ENCODE measurements at regions not wholly inside any gene's neighbourhood (a gene's known extent, or its start where the extent isn't known, plus 50 kb on each side); places are given as distances from the start of the nearest gene placed in this dataset.

DNA sequence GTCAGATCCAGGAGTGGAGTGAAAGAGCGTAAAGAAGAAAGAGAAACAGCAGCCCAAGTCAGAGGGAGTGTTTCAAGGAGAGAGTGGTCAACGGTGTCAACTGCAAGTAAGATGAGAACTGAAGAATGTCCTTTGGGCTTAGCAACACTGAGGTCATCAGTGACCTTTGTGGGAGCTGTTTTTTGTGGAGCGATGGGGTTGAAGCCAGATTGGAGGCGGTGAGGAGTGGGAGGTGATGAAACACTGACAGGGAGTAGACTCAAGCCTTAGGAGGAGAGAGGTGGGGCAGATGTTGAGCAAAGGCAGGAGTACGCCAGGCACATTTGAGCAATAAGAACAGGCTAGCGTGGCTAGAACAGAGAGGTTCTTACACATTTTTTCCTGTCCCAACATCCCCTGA lies 103.7 kb upstream of the GNAO1 start:
- DNase-seq = no peak

DNA sequence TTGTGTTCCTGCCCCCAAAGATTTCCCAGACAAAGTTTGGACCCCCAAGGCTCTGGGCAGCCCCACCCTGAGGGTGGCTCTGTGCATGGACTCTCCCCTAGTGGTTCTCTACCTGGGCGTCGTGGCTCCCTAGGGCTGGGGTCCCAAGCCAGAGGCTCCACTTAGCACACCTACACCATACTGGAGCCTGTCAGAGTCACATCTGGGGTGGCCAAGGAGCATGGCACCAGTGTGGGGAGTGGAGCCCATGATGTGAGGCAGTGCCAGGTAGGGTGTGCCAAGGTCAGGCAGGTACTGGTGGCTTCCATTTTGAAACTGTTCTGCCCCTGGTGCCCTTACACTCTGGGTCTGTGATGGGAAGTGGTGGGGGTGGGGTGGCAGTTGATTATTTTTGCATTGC lies 109.9 kb upstream of the GNAO1 start:
- no peak for DNase-seq

DNA sequence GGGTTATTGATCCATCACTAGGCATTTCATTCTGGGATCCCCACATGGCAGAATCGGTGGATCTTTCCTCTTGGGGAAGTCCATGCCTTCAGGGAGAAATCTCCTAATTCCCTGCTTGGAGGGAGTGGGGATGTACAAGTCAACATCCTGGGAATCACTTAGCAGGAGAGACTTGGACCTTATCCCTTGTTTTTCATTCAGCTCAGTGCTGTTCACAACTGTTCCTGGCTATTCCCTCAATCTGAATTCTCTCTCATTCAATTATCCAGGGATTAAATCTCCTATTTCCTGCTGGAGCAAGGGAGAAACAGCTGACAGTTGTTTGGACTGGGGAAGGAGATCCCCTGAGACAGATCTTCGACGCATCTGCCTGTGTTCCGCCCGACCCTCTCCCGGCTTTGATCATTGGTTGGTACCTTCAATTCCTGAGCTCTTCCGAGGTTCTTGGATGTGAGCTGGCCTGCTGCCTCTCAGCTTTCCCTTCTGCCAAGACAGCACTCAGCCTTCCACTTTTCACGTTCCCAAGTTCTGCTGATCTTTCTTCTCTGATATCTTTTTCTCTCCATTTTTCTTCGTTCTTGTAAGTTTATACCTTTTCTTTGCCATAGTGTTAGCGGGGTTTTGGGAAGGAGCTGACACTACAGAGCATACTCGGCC lies 115.4 kb upstream of the GNAO1 start:
- no peak for DNase-seq

DNA sequence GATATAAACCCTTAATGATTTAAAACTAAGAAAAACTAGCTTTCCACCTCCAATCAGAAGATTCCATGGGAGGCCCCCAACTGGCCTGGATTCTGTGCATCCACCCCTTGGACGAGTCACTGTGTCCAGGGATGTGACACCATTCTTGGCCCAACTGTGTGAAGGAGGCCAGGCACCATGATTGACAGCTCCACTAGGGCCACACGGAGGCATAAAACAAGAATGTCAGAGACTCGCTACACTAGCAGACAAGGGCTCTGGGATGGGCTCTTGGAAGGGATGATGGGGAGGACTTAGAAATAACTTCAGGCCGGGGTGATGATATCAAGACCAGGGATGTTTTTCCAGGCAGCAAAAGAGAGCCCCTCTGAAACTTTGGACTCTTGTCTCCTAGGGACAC lies 117.8 kb upstream of the GNAO1 start:
- DNase-seq = no peak

DNA sequence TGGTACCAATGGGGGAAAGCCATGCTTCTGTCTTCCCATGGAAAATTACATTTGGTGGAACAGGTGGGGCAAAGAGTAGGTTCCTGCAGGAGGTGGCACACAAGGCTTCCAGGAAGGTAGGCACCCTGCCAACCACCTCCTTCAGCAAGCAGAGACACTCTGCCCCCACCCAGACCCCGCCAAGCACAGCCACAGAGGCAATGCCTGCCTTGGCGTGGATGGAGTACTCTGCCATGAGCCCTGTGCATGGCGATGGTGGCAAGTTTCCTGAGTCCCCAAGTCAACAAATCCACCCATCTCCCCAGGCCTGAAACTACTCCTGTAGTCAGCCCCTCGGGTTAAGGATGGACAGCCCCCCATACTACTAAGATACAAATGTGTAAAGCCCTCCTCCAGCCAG lies 119.2 kb upstream of the GNAO1 start:
- no peak for DNase-seq

DNA sequence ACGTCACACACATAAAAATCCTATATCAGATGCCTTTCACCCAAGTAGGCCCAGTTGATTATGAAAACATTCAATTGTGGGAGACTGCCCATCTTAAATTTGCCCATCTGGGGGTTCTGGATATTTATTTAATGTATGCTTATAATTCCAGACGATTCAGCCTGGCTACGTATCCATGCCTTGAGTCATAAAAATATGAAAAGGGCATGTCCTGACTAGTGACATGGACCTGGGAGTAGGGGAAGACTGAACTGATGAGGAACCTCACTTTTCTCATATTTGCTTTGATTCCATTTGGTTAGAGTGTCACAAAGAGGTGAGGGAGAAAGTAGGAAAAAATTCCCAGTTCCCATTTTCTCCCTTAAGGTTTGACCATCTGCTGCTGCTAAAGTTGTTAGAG lies 122.5 kb upstream of the GNAO1 start:
- no peak for DNase-seq

DNA sequence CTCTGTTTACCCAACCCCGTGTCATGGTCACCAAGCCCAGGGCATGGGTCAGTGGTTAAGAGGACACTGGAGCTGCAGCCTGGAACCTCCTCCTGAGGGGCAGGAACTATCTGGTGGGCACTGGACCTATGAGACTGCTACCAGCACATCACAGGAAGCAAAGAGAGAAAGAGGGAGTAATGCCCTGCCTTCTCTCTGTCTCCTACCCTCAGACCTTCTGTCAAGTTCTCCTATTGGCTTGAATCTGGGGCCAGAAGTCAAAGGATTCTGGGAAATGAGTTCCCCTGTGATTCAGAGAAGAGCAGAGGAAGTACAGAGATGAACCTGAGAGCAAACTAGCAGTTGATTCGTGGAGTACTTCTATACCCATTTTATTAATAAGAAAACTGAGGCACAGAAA lies 123.0 kb upstream of the GNAO1 start:
- DNase-seq = no peak

DNA sequence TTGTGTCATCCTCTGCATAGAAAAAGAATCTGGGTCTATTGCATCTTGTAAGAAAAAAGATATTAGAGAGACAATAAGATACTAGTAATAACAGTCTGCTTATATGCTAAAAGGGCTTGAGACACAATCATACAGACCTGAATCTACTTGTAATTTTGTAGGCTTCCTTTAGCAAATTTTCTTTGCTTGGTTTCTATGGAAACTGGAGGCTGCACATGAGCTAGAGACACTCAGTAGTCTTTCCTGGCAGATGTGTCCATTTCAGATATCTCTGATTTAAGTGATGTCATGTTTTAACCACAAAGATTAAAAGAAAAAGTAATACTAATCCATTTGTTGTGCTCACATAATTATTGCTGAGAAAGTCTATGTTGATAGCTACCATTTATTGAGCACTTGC lies 123.9 kb upstream of the GNAO1 start:
- no peak for DNase-seq

DNA sequence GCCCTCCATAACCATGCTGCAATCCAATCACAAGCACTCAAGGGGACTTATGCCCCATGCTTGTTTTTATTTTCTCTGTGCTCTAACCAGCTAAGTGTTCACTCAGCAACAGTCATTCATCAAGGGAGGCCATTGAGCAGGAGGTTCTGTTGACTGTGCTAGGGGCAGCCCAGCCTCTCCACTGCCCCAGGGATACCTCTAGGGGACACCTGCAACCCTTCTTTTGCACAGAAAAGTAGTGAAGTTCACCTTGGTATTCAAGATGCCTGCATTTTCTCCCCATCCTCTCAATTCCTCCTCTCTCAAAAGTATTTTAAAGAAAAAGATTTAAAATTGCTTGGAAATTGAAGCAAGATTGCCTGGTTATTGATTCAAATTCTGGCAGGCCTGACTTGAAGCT lies 124.7 kb upstream of the GNAO1 start:
- DNase-seq = no peak

DNA sequence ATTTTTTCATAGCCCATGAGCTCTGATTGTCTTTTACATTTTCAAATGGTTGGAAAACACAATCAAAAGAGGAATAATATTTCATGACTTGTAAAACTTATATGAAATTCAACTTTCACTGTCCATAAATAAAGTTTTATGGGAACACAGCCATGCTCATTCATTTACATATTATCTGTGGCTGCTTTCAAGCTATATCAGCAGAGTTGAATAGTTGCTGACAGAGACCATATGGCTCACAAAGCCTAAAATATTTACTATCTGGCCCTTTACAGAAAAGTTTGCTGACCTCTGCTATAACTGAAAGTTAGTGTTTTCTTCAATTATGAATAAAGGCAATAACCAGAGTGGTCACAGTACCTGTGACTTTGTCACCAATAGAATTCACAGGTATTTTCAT lies 128.2 kb upstream of the GNAO1 start:
- no peak for DNase-seq

DNA sequence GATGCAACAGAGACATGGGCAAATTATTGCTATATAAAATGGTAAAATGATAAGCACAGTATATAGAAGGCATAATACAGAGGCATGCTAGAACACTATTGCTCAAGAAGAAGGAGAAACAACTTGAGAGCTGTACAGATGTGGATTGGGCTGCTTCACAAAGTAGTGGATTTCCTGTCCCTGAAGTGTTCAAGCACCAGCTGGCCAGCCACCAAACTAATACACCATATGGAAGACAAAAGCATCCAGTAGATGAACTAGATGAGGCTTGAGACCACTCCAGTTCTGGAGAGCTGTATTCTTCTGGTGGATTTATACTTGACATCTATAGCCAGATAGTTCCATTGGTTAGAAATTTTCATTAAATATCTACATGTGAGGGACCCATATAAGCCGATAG lies 134.1 kb upstream of the GNAO1 start:
- no peak for DNase-seq

DNA sequence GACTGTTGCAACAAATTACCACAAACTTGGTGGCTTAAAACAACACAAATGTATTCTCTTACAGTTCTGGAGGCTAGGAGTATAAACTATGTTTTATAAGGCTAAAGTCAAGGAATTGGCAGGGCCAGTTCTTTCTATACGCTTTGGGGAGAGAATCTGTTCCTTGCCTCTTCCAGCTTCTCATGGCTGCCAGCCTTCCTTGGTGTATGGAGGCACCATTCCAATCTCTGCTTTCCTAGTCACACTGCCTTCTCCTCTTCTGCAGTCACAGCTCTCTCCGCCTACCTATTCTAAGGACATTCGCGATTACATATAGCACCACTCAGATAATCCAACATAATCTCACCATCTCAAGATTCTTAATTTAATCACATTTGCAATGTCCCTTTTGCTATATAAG lies 140.4 kb upstream of the GNAO1 start:
- no peak for DNase-seq

DNA sequence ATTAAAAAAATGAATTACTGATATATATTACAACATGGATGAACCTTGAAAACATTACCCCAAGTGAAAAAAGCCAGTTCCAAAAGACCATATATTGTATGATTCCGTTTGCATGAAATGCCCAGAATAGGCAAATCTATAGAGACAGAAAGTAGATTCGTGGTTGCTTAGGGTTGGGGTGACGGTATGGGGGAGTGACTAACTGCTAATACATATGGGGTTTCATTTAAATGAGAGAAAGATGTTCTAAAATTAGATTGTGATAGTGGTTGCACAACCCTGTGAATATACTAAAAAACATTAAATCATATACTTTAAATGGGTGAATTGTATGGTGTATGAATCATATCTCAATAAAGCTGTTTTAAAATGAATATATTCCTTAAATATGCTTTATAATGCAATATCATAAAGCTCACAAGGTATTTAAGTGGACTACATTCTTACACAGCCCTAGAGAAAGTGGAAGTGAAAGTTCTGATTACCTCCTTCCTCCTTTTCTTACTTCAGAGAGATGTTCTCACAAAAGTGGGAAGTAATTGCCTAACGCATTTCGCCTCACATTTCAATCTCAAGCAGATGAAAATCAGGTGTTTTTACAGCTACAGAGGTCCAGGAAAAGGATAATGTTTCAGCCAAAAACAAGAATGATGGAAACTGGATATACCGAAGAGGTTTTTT lies 142.7 kb upstream of the GNAO1 start:
- DNase-seq = no peak

DNA sequence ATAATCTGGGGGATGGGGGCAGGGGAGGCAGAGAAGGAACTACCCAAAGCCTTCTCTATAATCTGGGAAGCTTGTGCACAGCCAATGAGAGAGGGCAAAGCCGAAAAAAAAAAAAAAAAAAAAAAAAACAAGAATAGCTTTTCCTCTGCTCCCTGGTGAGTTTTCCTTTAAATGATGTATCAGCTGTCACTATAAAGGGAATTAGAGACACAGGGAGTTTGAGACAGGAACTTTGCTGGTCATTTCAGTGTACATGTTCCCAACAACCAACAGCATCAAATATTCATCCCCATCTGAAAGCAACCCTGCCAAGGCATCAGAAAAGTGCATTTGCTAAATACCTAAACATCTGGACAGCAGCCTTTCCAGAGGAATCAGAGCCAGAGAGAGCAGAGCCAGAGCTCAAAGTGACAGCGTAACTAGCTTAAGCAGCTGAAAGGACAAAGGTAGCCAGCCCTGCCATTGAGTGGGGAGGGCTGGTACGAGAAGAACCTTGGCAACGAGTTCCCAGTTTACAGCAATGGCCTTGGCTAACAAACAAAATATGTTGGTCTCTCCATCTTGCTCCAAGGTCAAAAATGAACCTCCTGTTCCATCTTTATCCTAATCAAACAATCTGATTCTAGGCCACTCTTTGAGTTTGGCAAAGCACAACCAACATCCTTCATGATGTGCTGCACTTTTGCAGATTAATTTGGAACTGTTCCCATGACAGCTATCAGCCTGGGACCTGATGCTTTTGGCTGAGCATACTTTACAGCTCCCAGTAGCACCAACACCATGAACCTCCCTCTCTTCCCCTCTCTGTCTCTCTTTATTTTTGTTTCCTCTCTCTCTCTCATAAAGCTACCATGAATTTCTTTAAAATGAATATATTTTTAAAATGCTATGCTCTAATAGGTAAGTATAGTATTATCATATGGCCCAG lies 143.7 kb upstream of the GNAO1 start:
- no peak for DNase-seq

DNA sequence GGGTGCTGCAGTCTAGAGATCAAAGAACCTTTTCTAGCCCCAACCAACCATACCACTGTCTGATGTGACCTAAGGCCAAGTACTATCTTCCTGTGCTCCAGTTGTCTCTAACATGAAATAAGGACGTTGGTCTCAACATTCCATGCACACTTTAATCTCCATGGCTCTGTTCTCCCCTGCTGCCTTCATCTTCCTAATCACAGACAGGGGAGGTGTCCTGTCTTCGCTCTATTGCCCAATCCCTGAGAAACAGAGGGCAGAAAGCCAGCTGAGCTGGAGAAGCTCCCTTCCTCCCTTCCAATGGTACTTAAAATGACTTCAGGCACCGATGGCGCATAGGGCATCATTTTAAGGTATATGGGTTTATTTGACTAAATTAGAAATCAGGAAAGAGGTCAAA lies 148.9 kb upstream of the GNAO1 start:
- DNase-seq = no peak

DNA sequence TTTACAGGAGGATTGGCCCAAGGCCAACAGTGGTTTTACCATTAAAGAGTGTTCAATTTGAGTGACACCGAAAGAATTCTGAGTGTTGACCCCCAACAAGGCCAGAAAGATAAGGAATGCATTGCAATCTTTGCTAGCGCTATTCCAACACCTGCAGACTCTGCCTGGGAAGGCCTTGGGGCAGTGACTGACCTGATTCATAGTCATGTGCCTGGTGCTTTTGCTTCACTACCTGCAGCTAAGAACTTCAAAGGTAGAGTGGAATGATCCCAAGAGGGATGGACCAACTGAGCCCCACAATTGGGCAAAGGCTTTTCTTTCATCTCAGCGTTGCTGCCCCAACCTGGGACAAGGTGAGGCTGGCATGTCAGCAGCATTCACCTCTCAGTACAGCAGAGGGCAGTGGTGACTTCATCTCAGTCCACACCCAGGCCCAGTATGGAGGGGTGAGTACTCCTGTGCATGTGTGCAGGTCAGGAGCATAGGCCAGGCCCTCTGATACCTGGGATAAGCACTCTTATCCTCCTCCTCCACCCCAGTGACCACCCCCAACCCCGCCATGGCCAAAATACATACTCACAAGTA lies 149.6 kb upstream of the GNAO1 start:
- DNase-seq = peak; percentile 12

DNA sequence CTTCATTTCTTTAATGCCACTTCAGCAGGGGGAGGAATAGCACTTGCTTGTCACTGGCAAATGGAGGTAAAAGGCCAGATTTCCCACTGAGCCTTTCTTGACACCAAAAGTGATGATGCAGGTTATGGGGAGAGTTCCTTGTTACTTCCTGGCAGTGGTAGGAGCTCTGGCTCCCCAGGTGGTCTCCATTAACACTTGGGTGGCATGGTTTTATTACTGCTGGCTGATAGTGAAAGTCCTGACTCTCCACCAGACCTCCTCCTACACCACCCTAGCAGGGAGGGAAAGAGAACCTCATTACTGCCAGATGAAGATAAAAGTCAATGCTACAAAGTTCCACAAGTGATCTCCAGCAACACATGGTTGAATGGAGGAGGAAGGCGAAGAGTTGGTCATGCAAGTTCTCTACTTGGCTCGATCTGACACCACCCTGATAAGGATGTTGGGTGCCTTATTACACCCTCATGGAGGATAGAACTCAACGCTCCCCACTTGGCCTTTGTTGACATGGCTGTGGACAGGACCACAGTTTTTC lies 152.7 kb upstream of the GNAO1 start:
- DNase-seq = no peak

DNA sequence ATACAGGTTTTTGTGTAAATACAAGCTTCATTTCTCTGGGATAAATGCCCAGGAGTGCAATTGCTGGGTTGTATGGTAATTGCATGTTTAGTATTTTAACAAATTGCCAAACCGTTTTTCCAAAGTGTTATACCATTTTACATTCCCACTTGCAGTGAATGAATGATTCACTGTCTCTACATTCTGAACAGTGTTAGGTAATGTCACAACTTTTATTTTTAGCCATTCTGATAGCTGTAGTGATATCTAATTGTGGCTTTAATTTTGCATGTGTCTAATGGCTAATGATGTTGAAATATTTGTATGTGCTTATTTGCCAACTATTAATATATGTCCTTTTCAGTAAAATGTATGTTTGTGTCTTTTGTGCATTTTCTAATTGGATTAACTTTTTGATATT lies 156.9 kb upstream of the CES5A start:
- no peak for DNase-seq

DNA sequence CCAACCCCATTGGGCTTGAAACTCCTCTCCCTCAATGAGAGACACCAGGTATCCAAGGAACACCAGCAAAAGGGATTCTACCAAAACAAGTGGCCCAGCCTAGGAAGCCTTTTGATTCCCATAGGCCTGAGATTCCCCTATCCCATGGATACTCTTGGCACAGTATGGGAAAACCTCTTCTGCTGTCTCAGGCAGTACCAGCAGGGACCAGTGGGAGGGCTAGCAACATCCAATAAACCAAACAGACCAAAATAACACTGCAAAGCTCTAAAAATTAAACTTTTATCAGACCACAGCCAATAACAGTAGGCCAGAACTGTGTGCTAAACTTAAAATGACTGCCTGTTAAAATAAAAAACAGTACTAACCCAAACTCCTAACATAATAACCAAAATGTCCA lies 153.9 kb upstream of the CES5A start:
- DNase-seq = no peak

DNA sequence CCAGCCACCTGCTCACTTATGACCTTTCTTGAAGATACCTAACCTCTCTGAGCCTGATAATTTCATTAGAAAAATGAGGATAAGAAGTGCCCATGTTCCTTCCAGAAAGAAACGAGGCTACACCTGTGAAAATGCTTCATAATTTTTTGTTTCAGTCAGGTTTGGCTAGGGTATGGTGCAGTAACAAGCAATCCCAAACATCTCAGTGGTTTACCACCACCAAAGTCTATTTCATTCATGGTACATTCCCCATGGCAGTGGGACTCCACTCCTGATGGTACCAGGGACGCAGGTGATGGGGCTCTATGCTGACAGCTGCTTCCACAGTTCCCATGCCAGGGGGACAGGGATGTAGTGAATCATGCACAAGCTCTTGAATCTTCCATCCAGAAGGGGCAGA lies 147.6 kb upstream of the CES5A start:
- no peak for DNase-seq

DNA sequence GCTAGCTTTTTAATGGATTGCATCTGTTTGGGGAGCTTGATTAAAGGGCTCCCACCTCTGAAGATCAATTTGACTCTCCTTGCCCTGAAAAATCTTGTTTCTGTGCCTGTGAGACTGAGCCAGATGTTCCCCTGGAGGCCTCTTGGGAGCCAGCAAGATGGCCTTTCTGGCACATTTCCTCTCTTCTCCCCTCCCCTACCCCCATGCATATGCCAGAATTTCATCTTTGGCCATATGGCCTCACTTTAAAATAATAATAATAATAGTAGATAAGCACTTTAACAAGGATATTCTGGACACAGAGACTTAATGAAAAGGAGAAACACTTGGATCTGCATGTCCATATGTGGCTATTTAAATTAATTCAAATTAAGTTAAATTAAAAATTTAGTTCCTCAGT lies 144.1 kb upstream of the CES5A start:
- DNase-seq = no peak

DNA sequence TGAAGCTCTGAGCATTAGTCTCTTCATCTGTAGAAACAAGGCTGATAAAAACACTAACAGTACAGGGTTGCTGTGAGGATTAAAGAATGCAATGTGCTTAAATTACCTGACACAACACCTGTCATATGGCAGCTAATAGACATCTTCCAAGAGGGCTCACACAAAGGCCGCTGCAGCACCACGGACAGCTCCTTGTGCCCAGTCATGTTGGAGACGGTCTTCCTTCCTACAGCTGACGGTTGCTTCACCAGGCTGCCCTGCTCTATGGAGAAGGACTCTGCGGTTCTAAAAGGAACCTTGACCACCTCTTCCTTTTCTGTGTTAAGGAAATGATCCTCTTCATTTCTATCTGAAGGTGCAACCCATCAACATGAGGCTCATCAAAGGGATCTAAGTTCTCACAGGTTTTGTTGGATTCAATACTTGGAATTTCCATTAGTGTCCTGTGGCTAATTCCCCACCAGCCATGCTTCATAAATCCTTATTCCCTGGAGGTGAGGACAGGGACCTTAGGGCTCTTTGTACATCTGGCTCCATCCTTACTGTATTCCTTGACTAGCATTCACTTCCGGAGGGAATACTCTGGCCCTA lies 138.9 kb upstream of the CES5A start:
- no peak for DNase-seq

DNA sequence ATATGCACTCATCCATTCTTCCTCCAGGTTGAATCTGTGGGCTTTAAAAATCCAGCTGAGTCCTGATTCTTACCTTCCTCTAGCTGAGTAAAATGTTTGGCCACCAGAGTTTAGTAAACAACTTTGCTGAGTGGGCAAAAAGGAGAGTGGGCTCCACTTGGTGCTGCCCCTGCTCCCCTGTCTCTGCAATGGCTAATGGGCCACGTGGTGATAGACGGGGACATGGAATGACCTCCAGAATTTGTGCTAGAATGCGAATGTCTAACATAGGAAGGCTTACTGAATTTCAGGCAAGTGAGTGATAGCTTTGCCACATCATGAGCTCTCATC lies 137.3 kb upstream of the CES5A start:
- DNase-seq = no peak

All from activated naive CD4-positive, alpha-beta T cell treated with anti-CD3 and anti-CD28 coated beads, Interleukin-2, amount 50 U/mL, for 16 hours (primary cell).